ENCODE measurements at regions not wholly inside any gene's neighbourhood (a gene's known extent, or its start where the extent isn't known, plus 50 kb on each side); places are given as distances from the start of the nearest gene placed in this dataset.

DNA sequence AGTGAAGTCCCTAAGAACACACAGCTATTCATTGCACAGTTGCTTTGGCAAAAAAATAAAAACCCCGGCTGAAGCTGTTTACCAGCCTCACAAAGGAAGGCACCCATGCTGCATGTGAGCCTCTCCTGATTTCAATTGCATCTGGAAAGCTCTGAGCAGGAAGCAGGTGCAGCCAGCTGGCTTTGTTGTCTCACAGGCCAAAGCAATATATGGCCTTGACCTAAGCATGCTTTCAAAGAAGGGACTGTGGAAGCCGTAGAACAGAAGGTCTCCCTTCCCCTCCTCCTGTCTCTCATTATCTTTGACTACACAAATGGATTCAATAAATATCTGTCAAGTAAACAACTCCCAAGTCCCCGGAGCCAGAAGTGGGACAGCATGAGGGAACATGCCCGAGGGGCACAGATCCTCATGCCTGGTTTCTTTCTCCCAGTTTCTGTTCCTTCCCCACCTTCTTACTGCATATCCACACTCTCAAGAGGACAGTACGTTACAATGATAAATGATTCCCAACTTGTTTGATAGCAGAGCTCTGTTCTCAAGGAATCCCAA is 57.2 kb upstream of the PCSK2 start:
- TF ChIP-seq, protein P1, sequence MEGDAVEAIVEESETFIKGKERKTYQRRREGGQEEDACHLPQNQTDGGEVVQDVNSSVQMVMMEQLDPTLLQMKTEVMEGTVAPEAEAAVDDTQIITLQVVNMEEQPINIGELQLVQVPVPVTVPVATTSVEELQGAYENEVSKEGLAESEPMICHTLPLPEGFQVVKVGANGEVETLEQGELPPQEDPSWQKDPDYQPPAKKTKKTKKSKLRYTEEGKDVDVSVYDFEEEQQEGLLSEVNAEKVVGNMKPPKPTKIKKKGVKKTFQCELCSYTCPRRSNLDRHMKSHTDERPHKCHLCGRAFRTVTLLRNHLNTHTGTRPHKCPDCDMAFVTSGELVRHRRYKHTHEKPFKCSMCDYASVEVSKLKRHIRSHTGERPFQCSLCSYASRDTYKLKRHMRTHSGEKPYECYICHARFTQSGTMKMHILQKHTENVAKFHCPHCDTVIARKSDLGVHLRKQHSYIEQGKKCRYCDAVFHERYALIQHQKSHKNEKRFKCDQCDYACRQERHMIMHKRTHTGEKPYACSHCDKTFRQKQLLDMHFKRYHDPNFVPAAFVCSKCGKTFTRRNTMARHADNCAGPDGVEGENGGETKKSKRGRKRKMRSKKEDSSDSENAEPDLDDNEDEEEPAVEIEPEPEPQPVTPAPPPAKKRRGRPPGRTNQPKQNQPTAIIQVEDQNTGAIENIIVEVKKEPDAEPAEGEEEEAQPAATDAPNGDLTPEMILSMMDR (optimal IDR thresholded peaks at IDR 0.05 in 1 of 3, IDR thresholded peaks at IDR 0.05 in 1 of 3, conservative IDR thresholded peaks at IDR 0.05 in 1 of 3; ENCODE audit: extremely low read depth in 1 of 3, insufficient read depth in 2 of 3, low read length in 3 of 3): no peak
- TF ChIP-seq EZH2 (IDR thresholded peaks at IDR 0.05; ENCODE audit: low read length): no peak

Data from keratinocyte (primary cell).